GM12873 (cell line): ENCODE measurements at regions not wholly inside any gene's neighbourhood (a gene's known extent, or its start where the extent isn't known, plus 50 kb on each side); places are given as distances from the start of the nearest gene placed in this dataset.

Experiments
- CTCF ChIP-seq: IDR thresholded peaks from 2 replicates; pipeline ENCODE4 v1.5.1; 2012; ENCODE audit warnings: low read depth, mild to moderate bottlenecking, moderate library complexity, low read length, control low read depth; ENCODE audit not compliant: insufficient read depth; ENCODE audit errors: missing control alignments

- no peak for TF ChIP-seq CTCF
These were observed 185.2 kb downstream of the KLF13 start for GRCh38 chr15:31511707-31512310.

GRCh38 chr15:31513178-31513577 lies 186.5 kb downstream of the KLF13 start:
- TF ChIP-seq CTCF, result no peak

GRCh38 chr15:31516440-31516839 lies 189.8 kb downstream of the KLF13 start:
- TF ChIP-seq CTCF, result no peak

- TF ChIP-seq CTCF, result no peak
These were observed 190.2 kb downstream of the KLF13 start for GRCh38 chr15:31516874-31517273.

- no peak for TF ChIP-seq CTCF
These were observed 191.1 kb downstream of the KLF13 start for GRCh38 chr15:31517711-31518110.

GRCh38 chr15:31522028-31522427 lies 195.4 kb downstream of the KLF13 start:
- no peak for TF ChIP-seq CTCF

GRCh38 chr15:31523027-31523654 lies 196.5 kb downstream of the KLF13 start:
- TF ChIP-seq CTCF, result no peak
